CD4-positive, alpha-beta T cell treated with Interleukin-15 for 1 hour (primary cell): ENCODE measurements at regions not wholly inside any gene's neighbourhood (a gene's known extent, or its start where the extent isn't known, plus 50 kb on each side); places are given as distances from the start of the nearest gene placed in this dataset.
"Not testable (repeated sequence)": the region's sequence is repeated elsewhere in the genome, so short reads cannot be mapped to it uniquely, and the experiment has no call there.

Experiments used
- DNase-seq: peaks from one replicate; pipeline ENCODE4 v3.0.0-alpha.2; 2020

GRCh38 chr6:85068221-85068620, 303.8 kb upstream of the TBX18 start:
- no peak for DNase-seq

DNA sequence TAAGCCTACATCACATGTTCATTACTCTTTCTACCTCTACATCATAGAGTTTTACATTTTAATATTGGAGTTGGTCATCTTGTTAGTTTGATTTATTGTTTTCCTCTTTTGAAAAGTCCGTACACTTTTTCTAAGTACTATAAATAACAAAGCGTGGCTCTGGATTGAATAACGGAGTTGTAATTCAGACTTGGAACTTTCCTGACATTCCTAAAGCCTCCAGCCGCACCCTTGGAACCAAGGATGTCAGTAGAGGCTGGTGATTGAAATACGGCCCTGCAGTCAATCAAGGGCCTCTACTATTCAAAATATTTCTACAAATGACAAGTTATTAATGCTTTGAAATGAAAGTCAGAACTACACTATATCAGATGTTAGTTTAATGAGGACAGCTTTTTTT, 301.9 kb upstream of the TBX18 start:
- DNase-seq, result no peak

- no peak for DNase-seq
Measured at GRCh38 chr6:85065831-85066230, 301.4 kb upstream of the TBX18 start.

- no peak for DNase-seq
Measured at GRCh38 chr6:85063611-85064010, 299.2 kb upstream of the TBX18 start.

DNA sequence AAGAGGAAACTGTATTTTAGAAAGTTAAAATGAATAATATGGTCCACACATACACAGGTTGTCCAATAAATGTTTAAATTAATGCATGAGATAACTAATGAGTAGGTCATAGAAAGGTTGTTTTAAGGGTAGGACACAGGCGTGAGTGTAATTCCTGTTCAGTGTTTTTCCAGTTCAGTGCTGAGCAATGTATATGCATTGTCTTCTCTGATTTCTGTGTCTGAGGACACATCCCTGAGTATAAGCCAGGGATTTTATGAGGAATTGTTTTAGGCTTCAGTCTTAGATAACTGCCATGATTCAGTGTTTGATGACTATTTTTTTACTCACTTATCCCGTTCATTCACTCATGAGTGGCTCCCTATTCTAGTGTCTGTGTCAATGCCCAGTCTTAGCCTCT, 298.5 kb upstream of the TBX18 start:
- DNase-seq, result no peak

DNA sequence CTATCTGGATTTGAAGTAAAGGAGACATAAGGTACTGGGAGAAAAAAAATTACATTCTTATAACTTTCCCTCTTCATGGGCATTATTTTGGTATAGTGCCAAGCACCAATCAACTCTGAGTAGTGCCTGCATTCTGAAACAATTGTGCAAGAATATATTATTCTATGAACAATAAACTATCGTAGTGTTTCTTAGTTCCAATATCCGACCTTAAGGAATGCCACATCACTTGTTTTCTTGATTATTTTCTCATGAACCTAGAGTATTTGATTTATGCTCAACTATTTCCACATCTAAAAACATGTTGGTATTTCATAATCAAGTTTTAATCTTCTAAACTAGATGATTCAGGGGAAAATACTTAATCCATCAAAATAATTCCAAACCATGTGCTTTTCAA, 294.4 kb upstream of the TBX18 start:
- DNase-seq, result no peak

- no peak for DNase-seq
Measured at GRCh38 chr6:85050149-85050548, 285.8 kb upstream of the TBX18 start.

DNA sequence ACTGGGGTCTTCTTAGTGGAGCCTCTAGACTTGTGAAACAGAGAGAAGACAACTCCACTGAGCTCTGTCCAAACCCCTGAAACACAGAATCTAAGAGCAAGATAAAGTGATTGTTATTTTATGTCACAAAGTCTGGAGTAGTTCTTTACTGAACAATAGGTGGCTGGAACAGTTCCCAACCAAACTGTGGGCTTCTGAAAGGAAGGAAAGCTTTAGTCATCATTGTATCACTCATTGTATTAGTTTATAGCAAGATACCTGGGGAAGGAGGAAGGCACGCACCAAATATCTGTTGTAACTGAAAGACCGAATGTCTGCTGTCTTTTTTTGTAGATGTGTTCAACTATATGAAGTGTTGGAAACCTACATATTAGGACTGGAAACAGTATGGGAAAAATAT, 284.9 kb upstream of the TBX18 start:
- DNase-seq, result no peak

GRCh38 chr6:85047818-85048217, 283.4 kb upstream of the TBX18 start:
- no peak for DNase-seq

GRCh38 chr6:85045767-85046166, 281.4 kb upstream of the TBX18 start:
- not testable (repeated sequence) for DNase-seq

DNA sequence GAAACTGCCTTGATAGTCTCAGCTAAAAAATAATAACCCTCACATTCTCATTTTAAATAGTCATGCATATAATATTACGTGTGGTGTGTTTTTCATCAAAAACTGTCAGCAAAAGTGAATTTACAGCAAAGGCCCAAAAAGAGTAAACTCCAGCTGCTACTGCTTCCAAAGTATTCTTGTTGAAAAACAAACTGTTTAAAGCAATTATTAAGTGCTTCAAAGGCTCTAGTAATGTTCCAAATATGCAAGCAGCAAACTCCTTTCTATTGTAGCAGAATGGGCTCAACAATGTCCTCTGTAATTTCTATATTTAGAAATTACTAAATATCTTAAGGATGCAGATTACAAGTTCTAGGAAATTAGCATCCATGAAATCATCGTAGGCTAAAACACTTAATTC, 280.0 kb upstream of the TBX18 start:
- DNase-seq, result no peak

DNA sequence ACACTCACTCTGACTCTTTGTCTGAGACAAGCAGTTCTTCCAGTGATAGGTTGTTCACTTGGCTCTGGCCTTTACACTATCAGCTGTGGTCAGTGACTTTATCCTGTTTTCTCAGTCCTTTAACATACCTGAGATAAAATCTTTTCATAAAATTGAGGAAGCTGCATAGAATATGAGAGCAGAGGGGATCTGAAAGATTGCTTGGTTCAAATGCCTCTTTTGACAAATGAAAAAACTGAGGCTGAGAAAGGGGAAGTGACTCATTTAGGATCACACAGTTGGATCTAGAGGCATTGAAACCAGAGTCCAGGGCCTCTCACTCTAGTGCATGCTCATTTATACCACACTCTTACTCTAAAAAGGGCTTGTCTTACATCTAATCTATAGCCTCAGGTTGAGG, 277.0 kb upstream of the TBX18 start:
- no peak for DNase-seq

DNA sequence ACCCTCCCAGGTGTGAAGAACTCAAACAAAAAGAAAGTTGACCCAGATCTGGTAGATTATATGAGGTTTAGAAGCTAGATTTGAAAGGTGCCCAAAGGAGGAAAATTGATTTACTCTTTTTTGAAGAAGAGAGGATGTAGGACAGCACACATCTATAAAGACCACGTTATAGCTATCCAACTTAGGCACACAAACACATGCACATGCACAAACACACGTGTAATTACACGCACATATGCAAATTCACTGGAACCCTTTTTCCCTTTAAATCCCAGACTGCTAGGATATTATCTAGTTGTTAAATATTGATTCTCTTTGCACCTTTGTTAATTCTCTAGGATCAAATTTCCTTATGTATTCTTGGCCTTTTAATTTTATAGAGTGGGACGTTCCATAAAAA, 272.8 kb upstream of the TBX18 start:
- DNase-seq, result no peak

DNA sequence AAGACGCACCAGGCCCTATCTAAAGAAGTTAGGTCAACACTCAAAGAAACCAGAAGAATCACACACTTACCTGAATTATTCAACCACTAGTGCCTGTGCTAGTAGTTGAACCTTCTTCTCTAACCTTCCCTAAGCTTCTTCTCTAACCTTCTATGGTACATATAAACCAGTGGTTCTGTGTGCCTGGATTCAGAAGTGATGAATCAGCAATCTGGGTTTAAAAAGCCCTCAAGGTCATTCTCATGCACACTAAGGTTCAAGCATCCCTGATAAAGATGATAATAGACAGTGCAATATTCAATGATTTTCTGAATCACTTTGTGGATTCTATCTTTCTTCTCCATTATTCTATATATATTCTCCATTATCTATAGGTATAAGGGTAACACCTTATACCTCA, 271.4 kb upstream of the TBX18 start:
- DNase-seq, result no peak

GRCh38 chr6:85033547-85033946, 269.1 kb upstream of the TBX18 start:
- no peak for DNase-seq

- DNase-seq, result no peak
Measured at GRCh38 chr6:85026021-85026420, 261.6 kb upstream of the TBX18 start.

GRCh38 chr6:85023721-85024120, 259.3 kb upstream of the TBX18 start:
- DNase-seq, result no peak

- DNase-seq, result no peak
Measured at GRCh38 chr6:85017352-85017751, 253.0 kb upstream of the TBX18 start.

GRCh38 chr6:85016726-85017125, 252.3 kb upstream of the TBX18 start:
- no peak for DNase-seq

DNA sequence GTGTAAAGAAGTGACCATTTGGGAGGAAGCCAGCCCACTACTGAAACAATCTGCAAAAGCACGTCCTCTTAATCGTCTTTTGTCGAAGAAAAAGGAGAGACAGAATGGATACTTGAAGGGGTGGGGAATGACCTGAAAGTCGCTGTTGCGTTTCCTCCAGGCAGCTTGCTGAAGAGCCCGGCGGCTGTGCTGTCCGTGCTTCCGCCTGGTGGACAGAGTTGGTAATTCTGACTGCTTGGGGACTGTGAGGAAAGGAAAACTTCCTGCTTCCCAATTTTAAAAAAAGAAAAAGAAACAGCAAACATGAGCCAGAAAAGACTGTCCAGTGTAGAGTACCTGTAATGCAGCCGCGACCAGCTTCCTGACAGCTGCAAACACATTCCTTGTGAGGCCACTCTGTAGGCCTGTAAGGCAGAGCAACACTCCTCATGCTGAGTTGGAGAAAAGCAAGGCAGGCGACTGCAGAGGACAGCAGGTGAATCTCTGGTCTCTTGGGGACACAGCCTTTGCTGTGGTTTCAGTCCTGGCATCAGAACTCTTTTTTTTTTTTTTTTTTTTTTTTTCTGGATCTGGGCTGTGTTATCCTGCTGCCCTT, 251.1 kb upstream of the TBX18 start:
- no peak for DNase-seq

- DNase-seq, result no peak
Measured at GRCh38 chr6:85010865-85011264, 246.5 kb upstream of the TBX18 start.

DNA sequence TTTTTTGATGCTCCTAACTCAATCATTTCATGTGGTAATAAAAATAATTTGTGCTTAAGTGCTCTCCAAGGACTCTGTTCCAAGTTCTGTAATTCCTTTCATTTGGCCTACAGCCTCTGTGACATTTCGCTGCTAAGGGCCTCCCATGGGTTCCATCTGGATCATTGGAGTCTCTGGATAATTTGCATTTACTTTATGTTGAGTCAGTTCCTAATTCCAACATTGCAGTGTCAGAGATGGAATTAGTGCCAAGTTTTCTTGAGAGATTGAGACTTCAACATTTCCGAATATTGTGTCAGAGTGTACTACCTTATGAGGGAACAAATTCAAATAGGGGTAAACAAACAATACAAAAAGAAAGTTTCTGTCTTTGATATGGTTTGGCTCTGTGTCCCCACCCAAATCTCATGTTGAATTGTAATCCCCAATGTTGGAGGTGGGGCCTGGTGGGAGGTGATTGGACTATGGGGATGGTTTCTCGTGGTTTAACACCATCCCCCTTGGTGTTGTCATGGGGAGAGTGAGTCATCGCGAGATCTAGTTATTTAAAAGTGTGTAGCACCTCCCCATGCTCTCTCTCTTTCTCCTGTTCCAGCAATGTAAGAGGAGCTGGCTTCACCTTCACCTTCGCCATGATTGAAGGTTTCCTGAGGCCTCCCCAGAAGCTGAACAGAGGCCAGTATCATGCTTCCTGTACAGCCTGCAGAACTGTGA, 244.1 kb upstream of the TBX18 start:
- DNase-seq, result no peak

- no peak for DNase-seq
Measured at GRCh38 chr6:85006362-85006761, 242.0 kb upstream of the TBX18 start.

GRCh38 chr6:85005494-85005893, 241.1 kb upstream of the TBX18 start:
- DNase-seq, result no peak

DNA sequence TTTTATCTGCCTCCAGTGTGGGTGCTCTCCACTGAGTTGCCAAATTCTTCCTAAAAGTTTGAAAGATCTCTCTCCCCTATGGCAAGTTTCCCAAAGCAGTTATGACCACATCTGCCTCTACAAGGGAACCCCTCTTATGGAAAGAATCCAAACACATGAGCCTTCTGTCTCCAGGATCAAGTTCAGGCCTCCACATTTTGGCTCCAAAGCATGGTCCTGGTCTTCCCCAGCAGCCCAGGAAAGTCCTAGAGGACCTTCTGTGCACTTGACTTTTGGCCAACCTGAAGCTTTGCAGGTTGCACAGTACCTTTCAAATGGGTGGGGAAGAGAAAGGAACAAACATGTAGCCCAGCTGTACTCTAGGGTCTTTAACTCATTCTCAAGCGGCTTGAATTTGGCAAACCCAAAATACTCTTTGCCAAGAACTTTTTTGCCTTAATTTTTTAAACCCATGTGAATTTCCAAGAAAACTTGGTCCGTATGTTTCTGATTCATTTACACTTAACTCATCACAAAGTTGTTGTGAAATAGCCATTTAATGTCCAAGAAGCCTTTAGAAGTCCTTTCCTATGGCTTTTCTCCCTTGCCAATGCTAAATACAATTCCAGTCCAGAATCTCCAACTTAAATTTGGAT, 240.1 kb upstream of the TBX18 start:
- DNase-seq, result no peak
